NCI-H1417 (cell line): ENCODE measurements at regions not wholly inside any gene's neighbourhood (a gene's known extent, or its start where the extent isn't known, plus 50 kb on each side); places are given as distances from the start of the nearest gene placed in this dataset.
"Not testable (repeated sequence)": the region's sequence is repeated elsewhere in the genome, so short reads cannot be mapped to it uniquely, and the experiment has no call there.

ENCODE experiments used
- DNase-seq, 3 experiments: peaks; one replicate each; lab custom pipeline; 2025; lab: John Stamatoyannopoulos, UW

DNA sequence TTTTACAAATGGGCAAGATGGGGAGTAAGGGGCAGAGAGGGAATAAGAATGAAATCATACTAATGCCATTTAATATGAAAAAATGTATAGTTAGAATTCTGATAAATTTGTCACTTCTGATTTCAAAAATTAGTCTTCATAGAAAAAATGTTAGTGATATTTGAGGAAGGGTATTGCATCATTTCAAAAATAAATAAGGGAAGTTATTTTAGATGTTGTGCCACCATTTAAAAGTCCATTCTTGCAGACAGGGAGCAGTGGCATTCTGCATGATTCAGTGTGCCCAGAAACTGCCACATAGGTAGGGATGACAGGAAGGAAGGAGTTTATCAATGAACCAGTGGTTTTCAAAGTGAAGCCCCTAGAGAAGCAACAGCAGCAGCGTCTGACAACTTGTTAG is 674.6 kb downstream of the EPM2A start:
- DNase-seq, result no peak

DNA sequence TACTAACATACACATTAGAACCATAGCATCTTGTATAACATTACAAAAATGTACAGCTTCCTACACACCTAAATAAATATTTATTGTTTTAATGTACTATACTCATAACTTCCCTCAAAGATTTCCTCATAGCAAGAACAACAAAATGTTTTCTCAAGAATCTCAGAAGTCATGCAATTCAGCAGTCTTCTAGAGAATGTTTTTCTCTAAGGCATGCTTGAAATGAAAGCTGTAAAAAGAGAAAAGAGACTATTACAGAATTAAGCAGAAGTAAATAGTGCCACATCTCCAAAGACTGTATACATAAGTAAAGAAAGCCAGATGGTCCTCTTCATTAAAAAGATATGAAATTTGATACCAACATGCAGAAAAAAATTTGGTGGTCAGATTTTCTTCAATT is 672.2 kb downstream of the EPM2A start:
- no peak for DNase-seq

DNA sequence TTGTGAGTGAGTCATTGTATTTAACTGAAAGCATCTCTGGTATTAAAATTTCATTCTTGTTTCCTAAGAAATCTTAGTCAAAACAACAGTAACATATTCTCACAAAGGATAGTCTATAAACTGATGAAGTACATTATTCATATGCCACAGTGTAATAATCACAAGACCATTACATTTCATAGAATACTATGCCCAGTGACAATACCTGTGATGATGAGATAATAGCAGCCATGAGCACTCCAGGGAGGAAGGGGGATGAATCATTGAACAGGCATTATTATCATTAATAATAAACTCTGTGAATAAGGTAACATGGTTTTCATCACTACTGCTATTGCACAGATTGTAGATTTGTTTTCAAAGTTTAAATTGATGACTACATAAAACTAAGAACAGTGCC is 667.9 kb downstream of the EPM2A start:
- DNase-seq, result peak in 1 of 3 experiments; percentile 30

DNA sequence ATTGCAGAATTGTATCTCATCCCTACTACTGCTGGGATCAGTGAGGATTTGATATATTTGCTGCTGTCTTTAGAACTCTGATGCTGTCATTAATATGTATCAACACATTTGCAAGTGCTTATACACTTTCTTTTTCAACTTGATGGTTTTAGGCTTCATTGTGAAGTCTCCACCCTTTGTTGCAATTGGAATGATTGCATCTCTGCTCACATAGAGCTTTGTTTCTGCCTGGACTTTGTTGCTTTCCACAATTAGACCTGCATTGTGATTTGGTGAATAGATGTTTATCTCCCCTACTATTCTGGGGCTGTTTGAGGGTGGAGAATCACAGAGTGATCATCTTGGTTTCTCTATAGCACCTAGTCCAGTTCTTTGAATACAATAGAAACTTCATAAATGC is 666.7 kb downstream of the EPM2A start:
- DNase-seq, result peak in 1 of 3 experiments; percentile 13

DNA sequence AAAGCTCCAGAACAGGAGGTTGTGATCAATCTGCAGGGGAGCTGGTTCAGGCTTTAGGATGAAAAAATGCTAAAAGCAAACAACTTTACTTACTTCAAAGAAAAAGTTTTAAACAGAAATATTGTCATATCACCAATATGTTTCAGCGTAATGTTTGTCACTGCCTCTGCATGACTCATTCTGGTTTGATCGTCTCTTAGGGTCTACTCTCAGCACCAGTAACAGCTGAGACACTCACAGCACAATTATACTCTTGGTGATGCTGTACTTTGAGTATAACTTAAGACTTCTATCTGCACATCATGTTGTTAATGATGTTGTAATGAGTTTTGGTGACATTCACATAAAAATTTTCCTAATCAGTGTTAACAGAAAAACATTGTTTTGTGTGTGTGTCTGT is 665.4 kb downstream of the EPM2A start:
- DNase-seq, result no peak

DNA sequence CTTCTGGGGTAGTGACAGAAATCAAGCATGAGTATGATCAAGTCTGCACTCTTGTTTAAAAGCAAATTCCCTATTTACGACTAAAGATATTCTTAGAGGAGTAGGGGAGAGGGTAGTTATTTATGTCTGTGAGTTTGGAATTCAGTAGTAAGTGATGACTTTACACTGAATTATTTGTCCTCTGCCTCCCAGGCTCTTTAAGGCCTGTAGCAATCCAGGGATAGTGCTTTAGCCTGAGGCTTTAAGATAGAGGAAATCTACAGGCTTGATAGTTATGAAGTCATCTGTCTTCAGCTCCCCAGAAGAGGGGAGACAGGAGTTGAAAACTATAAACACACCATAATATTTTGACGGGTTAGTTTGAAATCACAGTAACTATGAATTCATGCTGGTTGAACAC is 664.5 kb downstream of the EPM2A start:
- DNase-seq, result no peak

DNA sequence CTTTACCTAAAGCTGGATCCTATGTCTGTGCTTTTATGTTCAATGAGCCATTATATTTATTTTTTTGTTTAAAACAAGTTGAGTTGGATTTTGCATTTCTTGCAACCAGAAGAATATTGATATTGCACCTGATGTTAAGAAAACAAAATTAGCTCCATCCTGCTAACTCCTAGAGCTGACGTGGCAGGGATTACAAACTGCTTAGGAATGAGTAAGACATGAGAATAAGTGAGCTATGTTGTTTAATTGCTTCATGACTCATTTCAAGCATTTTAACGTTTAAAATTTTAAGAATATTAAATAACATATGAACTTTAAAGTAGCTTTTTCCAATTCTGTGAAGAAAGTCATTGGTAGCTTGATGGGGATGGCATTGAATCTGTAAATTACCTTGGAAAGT is 663.5 kb downstream of the EPM2A start:
- no peak for DNase-seq

DNA sequence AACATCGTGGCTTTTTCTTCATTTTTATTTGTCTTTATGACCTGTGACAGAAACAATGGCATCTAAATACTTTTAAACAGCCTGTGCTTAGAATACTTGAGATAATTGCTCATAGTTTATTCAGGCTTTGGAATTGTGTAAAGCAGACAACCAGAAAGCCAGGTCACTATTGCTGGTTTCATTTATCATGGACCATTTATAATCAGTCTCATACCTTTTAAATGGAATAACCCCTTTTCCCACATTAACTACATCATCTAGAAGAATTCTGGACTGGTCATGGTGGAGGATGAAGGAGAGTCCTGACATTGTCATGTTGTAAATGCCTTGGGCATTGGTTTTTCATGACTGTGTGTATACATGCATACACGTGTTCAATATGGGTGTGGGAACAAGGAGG is 661.5 kb downstream of the EPM2A start:
- no peak for DNase-seq

DNA sequence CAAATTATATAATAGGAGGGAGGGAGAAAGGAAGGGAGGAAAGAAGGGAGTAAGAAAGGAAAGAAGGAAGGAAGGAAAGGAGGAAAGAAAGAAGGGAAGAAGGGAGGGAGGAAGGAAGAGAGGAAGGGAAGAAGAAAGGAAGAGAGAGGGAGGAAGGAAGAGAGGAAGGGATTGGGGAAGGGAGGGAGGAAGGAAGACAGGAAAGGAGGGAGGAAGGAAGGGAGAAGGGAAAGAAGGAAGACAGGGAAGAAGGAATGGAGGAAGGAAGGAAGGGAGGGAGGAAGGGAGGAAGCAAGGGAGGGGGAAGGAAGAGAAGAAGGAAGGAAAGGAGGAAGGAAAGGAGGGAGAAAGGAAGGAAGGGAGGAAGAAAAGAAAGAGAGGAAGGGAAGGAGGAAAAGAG is 660.5 kb downstream of the EPM2A start:
- DNase-seq, result no peak

DNA sequence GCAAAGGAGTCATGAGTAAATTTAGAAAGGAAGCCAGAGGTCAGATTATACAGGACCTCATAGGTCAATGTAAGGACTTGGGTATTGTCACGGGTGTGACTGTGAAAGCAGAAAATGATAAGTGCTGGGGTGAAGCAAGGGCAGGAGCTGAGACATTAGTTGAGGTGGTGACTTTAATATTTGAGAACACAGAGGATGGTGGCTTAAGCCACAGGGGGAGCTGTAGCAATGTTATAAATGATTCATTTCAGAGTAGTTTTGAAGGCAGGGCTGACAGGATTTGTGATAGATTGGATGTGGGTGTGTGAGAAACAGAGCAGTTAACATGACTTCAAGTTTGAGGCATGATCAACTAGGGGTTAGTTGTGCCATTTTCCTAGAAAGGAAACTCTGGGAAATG is 659.9 kb downstream of the EPM2A start:
- no peak for DNase-seq

DNA sequence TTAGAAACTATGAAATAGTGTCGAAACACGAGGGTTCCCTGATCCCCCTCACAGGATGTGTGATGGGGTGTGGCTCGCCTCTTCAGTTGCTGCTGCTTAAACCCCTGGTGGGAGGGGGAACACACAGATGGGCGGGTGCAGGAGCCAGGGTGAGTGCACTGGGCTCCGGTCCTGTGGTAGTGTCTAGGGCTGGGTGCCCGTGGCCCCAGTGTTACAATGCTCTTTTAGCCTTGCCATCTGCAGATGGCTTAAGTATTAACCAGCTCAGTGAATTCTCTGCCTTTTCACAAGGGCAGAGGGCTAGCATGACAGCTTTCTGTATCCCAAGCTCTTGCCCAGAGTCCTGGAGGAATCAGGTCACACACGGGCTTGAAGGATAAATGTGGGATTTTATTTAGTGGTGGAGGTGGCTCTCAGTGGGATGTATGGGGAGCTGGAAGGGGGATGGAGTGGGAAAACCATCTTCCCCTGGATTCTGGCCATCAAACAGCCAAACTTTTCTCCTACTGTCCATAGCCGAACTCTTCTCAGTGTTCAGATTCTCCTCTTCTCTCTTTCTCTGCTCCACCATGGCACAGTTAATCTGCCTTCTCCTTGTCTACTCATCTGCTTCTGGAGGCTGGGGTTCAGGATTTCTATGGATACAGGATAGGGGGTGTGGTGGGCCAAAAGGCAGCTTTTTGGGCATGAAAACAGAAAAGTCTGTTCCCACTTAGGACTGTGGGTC is 659.0 kb downstream of the EPM2A start:
- no peak for DNase-seq

DNA sequence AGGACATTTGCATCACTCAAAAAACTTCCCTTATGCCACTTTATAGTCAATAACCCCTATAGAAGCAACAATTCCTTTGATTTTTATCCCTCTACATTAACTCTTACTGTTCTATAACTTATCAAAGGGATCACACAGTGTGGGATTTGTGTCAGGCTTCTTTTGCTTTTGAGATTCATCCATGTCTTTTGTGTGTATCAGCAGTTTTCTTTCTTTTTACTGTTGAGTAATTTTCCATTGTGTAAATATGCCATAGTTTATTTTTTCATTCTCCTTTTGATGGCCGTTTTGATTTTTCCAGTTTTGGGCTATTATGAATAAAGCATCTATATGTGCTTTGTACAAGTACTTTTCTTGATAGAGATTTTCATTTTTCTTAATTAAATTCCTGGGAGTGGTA is 657.9 kb downstream of the EPM2A start:
- no peak for DNase-seq

DNA sequence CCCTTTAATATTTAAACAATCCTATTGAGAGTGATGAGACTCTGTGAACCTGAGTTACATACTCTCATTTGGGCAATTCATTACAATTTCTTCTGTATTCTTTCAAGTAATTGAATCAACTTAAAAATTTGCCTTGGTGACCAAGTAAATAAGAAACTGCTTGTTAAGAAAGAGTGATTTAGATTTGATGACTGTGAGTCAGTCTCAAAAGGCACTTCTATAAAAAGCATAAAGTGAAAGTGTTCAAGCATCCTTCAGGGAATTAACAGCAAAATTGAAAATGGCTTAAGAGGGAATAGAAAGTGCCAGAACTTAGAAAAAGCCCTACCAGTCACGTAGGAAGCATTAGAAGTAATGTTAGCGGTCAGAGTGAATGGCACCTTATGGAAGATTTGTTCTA is 654.7 kb downstream of the EPM2A start:
- DNase-seq, result no peak

DNA sequence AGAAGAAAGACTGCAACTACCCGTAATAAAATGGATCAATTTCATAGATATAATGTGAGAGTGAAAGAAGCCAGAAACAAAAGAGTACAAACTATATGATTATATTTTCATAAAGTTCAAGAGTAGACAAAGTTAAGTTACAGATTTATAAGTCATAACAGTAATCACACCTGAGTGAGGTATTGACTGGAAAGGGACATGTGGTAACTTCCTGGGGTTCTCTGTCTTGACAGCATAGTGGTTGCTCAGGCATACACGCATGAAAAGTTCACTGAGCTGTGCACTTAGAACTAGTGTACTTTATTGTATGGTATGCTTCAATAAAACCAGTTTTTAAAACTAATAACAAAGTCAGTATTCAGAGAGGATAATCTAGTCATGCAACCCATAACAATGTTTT is 653.6 kb downstream of the EPM2A start:
- no peak for DNase-seq

DNA sequence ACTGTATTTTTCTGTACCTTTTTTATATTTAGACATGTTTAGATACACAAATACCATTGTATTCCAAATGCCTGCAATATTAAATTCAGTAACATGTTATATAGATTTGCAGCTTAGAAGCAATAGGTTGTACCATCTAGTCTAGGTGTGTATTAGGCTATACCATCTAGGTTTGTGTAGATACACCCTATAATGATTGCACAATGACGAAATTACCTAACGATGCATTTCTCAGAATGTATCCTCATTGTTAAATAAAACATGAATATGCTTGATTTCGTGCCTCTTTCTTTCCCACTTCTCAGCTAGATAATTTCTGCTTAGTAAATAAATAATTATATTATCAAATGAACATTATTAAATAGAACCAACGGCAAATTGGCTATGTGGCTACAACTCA is 653.0 kb downstream of the EPM2A start:
- DNase-seq, result no peak

DNA sequence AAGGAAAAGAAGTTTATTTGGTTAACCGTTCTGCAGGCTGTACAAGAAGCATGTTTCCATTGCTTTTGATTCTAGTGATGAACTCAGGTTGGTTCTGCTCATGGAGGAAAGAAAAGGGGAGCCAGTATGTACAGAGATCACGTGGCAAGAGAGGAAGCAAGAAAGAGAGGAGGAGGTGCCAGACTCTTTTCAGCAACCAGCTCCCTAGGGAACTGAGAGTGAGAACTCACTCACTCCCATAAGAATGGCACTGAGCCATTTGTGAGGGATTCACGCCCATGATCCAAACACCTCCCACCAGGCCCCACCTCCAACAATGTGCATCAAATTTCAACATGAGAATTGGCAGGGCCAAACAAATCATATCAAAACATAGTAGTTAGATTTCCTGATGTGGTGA is 649.1 kb downstream of the EPM2A start:
- DNase-seq, result peak in 2 of 3 experiments; percentile 32 to 88

DNA sequence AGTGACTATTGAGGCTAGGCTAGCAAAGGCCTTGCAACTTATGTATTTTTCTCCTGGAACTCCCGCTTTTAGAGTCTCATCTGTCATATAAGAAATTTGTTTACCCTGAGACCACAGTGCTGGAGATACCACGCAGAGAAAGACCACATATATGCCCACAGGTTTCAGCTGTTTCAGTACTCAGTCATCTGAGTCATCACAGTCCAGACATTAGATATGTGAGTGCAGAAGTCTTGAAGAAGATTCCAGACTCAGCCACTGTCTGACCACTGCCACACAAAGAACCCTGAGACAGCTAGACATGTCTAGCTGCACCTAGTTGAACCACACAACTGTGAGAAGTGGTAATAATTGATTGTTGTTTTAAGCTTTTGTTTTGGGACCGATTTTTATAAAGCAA is 648.3 kb downstream of the EPM2A start:
- no peak for DNase-seq

DNA sequence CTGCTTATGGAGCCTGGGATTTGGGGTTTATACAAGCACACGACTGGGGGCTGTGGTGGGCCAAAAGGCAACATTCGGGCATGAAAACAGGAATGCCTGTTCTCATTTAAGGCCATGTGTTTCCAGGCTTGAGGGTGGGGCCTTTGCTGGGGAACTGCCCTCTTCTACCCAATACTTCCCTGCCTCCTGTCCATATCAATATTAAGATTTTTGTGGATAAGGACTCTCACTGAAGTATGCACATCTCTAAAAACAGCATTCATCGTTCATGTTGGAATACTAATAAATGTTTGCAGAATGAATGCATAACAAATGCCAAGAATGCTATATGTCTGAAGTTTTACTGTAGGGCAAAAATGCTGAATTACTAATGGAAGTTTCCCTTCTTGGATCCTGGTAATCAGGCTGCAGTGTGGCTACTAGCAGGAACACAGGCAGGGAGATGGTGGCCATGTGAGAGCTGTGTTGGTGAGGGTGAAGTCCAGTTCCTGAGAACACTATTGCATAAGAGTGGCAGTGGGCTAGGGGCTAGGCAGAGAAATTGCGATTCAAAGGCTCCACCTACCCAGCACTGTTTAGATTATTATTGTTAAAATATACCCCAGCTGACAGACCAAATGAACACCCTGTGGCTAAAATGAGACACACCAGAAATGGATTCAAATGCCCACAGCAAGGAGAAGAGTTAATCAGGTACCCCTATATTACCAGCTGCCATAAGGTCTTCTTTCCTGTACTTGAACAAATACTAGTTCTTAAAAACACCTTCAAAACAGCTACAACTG is 644.3 kb downstream of the EPM2A start:
- no peak for DNase-seq

DNA sequence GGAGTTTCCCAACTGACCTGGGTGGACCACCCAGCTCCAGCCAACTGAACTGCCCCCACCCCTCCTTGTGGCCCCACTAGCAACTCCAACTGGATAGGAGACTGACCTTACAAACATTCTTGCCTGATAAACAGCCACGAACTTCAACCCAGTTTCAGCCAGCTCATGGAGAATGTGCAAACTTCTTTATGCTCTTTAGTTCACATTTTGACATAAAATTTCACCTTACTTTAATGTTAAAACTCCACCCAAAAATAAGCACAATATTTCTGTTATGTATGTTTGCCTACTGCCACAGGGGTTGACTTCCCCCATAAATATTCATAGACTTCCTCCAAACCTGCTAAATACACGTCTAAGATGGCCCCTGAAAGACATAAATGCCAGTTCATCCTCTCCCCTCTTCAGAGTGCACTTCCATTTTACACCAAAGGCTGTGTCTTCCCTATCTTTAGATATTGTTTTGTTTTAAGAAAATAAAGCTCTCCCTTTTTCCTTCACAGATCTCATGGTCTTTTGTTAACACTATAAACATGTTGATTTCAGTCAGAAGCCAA is 643.7 kb downstream of the EPM2A start:
- no peak for DNase-seq

DNA sequence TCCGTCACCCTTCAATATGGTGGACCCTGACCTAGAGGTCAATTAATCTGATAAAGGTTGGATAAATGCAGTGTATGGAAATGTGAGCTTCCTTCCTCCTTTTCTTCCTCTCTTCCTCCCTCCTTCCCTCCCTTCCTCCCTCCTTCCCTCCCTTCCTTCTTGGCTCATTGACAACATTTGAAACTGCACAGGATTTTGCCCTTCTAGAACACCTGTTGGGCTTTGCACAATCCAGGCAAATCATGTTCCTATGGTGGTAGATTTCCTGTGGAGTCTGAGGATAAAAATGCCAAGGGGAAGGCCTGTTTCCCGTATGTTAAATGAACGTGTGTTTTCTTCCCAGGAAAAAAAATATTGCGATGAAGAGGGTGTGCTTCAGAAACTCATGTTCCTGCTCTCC is 642.8 kb downstream of the EPM2A start:
- DNase-seq, result no peak

DNA sequence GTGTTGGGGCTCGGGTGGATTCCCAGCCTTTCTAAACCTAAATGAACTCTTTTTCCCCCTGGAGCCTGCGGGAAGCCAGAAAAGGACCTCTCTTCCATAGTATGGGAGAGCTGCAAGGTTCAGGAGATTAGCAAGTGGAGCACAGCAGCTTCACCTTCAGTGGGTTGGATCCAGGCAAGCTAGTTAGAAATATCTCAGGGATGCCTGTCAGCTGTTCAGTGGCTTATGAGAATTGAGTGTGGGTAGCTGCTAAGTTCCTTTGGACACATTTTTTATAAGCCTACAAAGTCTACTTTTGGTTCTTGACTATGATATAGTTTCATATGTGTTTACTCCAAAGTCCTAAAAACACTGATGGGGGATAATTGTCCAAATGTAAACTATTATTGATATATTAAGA is 642.1 kb downstream of the EPM2A start:
- DNase-seq, result no peak

DNA sequence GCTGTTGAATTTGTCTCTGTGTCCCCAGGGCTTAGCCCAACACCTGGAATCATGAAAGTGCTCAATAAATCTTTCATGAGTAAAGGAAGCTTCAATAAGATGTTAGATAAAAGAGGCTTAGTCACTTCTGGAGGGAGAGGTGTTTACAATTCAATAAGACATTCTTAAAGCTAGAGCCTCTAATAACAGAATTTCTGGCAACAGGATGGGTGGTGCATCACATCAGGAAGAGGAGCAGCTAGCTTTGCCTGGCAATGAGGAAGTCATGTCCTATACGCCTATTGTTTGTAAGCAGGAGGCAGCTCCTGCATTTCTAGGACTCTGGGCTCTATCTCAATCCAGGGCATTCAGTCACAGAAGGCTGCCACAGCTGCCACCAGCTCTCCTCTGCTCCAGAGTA is 638.5 kb downstream of the EPM2A start:
- DNase-seq, result no peak

DNA sequence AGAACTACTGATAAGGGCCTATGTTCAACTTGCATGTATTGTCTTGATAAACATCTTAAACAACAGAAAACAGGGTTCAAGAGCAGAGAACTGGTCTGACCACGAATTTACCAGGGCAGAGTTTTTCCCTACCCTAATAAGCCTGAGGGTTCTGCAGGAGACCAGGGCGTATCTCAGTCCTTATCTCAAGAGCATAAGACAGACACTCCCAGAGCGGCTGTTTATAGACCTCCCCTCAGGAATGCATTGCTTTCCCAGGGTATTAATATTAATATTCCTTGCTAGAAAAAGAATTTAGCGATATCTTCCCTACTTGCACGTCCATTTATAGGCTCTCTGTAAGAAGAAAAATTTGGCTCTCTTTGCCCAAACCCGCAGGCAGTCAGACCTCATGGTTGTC is 637.2 kb downstream of the EPM2A start:
- not testable (repeated sequence) for DNase-seq
